Mammary epithelial cell (primary cell): ENCODE measurements at regions not wholly inside any gene's neighbourhood (a gene's known extent, or its start where the extent isn't known, plus 50 kb on each side); places are given as distances from the start of the nearest gene placed in this dataset.

ENCODE experiments used
- CTCF ChIP-seq, 2 donors: IDR thresholded peaks in 1 of 2; conservative IDR thresholded peaks in 1 of 2; 2 replicates each; pipeline ENCODE4 v1.5.1; 2011 to 2012; ENCODE audit warnings: inconsistent platforms in 2 of 2, low read length in 2 of 2, mild to moderate bottlenecking in 2 of 2, control low read depth in 1 of 2, low read depth in 1 of 2; ENCODE audit not compliant: insufficient read depth in 1 of 2; ENCODE audit errors: extremely low read depth in 1 of 2
- EZH2 ChIP-seq: IDR thresholded peaks from 2 replicates; pipeline ENCODE4 v1.6.1; 2012; ENCODE audit warnings: low read length, inconsistent platforms, borderline replicate concordance

GRCh38 chr4:189237340-189237739 lies 703.3 kb upstream of the FRG1 start:
- TF ChIP-seq CTCF (conservative IDR thresholded peaks at IDR 0.05 in 1 of 2, IDR thresholded peaks at IDR 0.05 in 1 of 2; ENCODE audit: extremely low read depth in 1 of 2, insufficient read depth in 1 of 2, low read depth in 1 of 2, low read length in 2 of 2) (no peak), EZH2 (no peak)
